Peyer's patch (tissue), 4 donors: ENCODE measurements at regions not wholly inside any gene's neighbourhood (a gene's known extent, or its start where the extent isn't known, plus 50 kb on each side); places are given as distances from the start of the nearest gene placed in this dataset.

Source experiments
- POLR2A ChIP-seq, 2 donors: fragments of 450-650 bp; IDR thresholded peaks; one replicate each; pipeline ENCODE4 v1.5.1; 2017; ENCODE audit warnings: antibody characterized with exemption in 2 of 2, mild to moderate bottlenecking in 2 of 2, moderate library complexity in 2 of 2
- TF ChIP-seq, protein P1 (sequence below), 6 experiments: fragments of 450-650 bp in 4 of 6; fragments of 200-600 bp in 2 of 6; sonication (generic) in 1 of 6; IDR thresholded peaks; one replicate each; pipeline ENCODE4 v1.5.1; 2017 to 2019; ENCODE audit warnings: antibody characterized with exemption in 6 of 6, mild to moderate bottlenecking in 3 of 6, moderate library complexity in 1 of 6

DNA sequence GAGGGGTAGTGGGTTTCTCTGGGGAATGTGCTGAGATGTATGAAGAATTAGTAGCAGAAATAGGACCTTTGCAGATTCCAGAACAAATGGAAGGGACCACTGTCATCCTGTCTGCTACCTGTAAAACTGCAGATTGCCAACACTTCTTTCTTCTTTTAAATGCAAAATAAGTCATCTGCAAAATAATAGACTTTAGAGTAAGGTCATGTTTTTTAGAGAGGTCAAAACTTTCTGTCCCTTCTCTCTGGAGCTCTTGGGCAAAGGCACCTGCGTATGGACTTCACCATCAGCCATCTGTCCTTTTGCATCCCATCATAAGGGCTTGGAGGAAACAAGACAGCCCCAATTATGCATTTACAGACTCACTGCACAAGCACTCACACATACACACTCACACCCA is 121.1 kb upstream of the PPARGC1A start:
- TF ChIP-seq, protein P1, sequence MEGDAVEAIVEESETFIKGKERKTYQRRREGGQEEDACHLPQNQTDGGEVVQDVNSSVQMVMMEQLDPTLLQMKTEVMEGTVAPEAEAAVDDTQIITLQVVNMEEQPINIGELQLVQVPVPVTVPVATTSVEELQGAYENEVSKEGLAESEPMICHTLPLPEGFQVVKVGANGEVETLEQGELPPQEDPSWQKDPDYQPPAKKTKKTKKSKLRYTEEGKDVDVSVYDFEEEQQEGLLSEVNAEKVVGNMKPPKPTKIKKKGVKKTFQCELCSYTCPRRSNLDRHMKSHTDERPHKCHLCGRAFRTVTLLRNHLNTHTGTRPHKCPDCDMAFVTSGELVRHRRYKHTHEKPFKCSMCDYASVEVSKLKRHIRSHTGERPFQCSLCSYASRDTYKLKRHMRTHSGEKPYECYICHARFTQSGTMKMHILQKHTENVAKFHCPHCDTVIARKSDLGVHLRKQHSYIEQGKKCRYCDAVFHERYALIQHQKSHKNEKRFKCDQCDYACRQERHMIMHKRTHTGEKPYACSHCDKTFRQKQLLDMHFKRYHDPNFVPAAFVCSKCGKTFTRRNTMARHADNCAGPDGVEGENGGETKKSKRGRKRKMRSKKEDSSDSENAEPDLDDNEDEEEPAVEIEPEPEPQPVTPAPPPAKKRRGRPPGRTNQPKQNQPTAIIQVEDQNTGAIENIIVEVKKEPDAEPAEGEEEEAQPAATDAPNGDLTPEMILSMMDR (IDR thresholded peaks at IDR 0.05), result no peak
- TF ChIP-seq POLR2A (IDR thresholded peaks at IDR 0.05), result no peak
